Fibroblast of the aortic adventitia (primary cell): ENCODE measurements at regions not wholly inside any gene's neighbourhood (a gene's known extent, or its start where the extent isn't known, plus 50 kb on each side); places are given as distances from the start of the nearest gene placed in this dataset.
A peak's percentile ranks its signal among the peaks of the same experiment; 100 is the strongest.

ENCODE experiments used
- DNase-seq: peaks from one replicate; pipeline ENCODE4 v3.0.0-alpha.2; 2010; ENCODE audit warnings: low read depth
- H3K4me3 ChIP-seq: 2 replicates; pipeline ENCODE4 v1.5.1; 2011; ENCODE audit warnings: low read depth, mild to moderate bottlenecking, control low read depth, low read length, moderate library complexity
- CTCF ChIP-seq: IDR thresholded peaks from 2 replicates; pipeline ENCODE4 v1.5.1; 2011; ENCODE audit warnings: mild to moderate bottlenecking, low read length, control low read depth, inconsistent platforms; ENCODE audit not compliant: insufficient read depth

- DNase-seq = no peak
- no peak for TF ChIP-seq CTCF
- H3K4me3 ChIP-seq = no peak overlapping the region
Observed at GRCh38 chr2:212665948-212666347, 127.3 kb upstream of the ERBB4 start.

GRCh38 chr2:212659441-212659840, 120.8 kb upstream of the ERBB4 start:
- TF ChIP-seq CTCF = no peak
- H3K4me3 ChIP-seq = no peak overlapping the region
- DNase-seq = no peak

- no peak for TF ChIP-seq CTCF
- DNase-seq = no peak
- H3K4me3 ChIP-seq = no peak overlapping the region
Observed at GRCh38 chr2:212649646-212650045, 111.0 kb upstream of the ERBB4 start.

GRCh38 chr2:212646698-212647366, 108.2 kb upstream of the ERBB4 start:
- peak; percentile 33 for DNase-seq
- H3K4me3 ChIP-seq = no peak overlapping the region
- TF ChIP-seq CTCF = no peak

- no peak for TF ChIP-seq CTCF
- DNase-seq = no peak
- no peak overlapping the region for H3K4me3 ChIP-seq
Observed at GRCh38 chr2:212644195-212644837, 105.7 kb upstream of the ERBB4 start.

GRCh38 chr2:212640428-212640827, 101.8 kb upstream of the ERBB4 start:
- no peak for DNase-seq
- no peak overlapping the region for H3K4me3 ChIP-seq
- no peak for TF ChIP-seq CTCF
